ENCODE measurements at regions not wholly inside any gene's neighbourhood (a gene's known extent, or its start where the extent isn't known, plus 50 kb on each side); places are given as distances from the start of the nearest gene placed in this dataset.
"Not testable (repeated sequence)": the region's sequence is repeated elsewhere in the genome, so short reads cannot be mapped to it uniquely, and the experiment has no call there.

DNA sequence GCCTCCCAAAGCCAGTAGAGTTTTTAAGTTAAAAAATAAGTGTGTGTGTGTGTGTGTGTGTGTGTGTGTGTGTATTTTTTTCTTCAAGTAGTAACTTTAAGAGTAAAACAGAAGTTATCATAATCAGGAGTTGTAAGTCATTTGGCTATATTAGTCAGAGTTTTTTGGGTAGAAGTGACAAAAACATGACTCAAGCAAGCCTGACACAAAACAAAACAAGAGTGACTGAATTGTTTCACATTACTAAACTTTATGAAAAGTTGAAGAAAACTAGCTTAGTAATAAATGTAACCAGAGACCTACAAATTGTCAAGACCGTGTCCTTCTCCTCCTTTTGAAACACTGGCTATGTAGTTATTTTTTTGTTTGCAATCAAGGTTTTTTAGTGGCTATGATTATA lies 738.0 kb upstream of the PITX2 start:
- CTCF ChIA-PET = no interaction called here
- DNase-seq (ENCODE audit: low read depth, low spot score) = no peak
- no peak overlapping the region for H3K4me3 ChIP-seq (ENCODE audit: low read depth in 2 of 2, low read length in 2 of 2)
- in situ Hi-C loops (cut with HindIII; ENCODE audit: low pct_unique_long_range_greater_than_20kb, low sequenced_read_pairs) = no loop called here
- H3K9me3 ChIP-seq (ENCODE audit: control insufficient read depth, insufficient read depth, low read depth, low read length) = no peaks in the 10 kb centered on the region
- no peaks in the 10 kb centered on the region for H3K36me3 ChIP-seq (ENCODE audit: control insufficient read depth, insufficient read depth, low read length)
- no peak overlapping the region for H3K27ac ChIP-seq (ENCODE audit: low read length)
- POLR2A ChIA-PET = no interaction called here
- TF ChIP-seq POLR2AphosphoS5 (IDR thresholded peaks at IDR 0.05; ENCODE audit: low read depth, low read length) (no peak), SIN3A (IDR thresholded peaks at IDR 0.05; ENCODE audit: borderline replicate concordance, insufficient read depth, low read depth, low read length) (no peak)
- TF ChIP-seq, protein P1, sequence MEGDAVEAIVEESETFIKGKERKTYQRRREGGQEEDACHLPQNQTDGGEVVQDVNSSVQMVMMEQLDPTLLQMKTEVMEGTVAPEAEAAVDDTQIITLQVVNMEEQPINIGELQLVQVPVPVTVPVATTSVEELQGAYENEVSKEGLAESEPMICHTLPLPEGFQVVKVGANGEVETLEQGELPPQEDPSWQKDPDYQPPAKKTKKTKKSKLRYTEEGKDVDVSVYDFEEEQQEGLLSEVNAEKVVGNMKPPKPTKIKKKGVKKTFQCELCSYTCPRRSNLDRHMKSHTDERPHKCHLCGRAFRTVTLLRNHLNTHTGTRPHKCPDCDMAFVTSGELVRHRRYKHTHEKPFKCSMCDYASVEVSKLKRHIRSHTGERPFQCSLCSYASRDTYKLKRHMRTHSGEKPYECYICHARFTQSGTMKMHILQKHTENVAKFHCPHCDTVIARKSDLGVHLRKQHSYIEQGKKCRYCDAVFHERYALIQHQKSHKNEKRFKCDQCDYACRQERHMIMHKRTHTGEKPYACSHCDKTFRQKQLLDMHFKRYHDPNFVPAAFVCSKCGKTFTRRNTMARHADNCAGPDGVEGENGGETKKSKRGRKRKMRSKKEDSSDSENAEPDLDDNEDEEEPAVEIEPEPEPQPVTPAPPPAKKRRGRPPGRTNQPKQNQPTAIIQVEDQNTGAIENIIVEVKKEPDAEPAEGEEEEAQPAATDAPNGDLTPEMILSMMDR (IDR thresholded peaks at IDR 0.05) = no peak
- H3K4me1 ChIP-seq (ENCODE audit: control insufficient read depth, insufficient read depth, low read length) = no peaks in the 10 kb centered on the region
- intact Hi-C loops (cut with micrococcal nuclease; ENCODE audit: unreplicated experiment) = no loop called here
- no peaks in the 10 kb centered on the region for H3K27me3 ChIP-seq (ENCODE audit: control insufficient read depth, insufficient read depth, low read length)
- no TSS peak for BruUV-seq (replicated peaks)
- no peak for ATAC-seq

DNA sequence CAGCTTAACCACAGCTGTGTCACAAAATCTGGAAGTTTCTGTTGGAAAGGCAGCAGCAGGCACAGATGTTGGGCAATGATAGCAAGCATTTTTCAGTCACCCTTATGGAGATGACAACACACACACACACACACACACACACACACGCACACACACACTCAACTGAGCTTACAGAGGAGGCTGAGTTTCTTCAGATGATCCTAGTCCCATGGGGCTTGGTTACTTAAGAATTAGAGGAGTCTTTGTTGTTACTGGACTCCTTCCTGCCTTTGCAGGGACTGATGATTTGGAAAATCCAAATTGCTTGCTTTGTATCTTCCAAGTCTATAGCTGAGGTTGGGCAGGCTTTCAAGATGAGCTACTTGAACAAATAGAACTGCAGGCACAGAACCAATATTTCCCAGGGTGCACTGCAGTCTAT lies 740.1 kb upstream of the PITX2 start:
- Histone ChIP-seq H3K9me3 (ENCODE audit: control insufficient read depth, insufficient read depth, low read depth, low read length) (no peaks in the 10 kb centered on the region), H3K27ac (ENCODE audit: low read length) (no peak overlapping the region), H3K4me1 (ENCODE audit: control insufficient read depth, insufficient read depth, low read length) (no peaks in the 10 kb centered on the region), H3K27me3 (ENCODE audit: control insufficient read depth, insufficient read depth, low read length) (no peaks in the 10 kb centered on the region), H3K36me3 (ENCODE audit: control insufficient read depth, insufficient read depth, low read length) (no peaks in the 10 kb centered on the region), H3K4me3 (ENCODE audit: low read depth in 2 of 2, low read length in 2 of 2) (no peak overlapping the region)
- ChIA-PET CTCF (no interaction called here), POLR2A (no interaction called here)
- in situ Hi-C loops (cut with HindIII; ENCODE audit: low pct_unique_long_range_greater_than_20kb, low sequenced_read_pairs) = no loop called here
- TF ChIP-seq, protein P1 (IDR thresholded peaks at IDR 0.05) = no peak
- TF ChIP-seq TCF7L2 (IDR thresholded peaks at IDR 0.05; ENCODE audit: low read depth, low read length) = no peak
- TF ChIP-seq POLR2AphosphoS5 (IDR thresholded peaks at IDR 0.05; ENCODE audit: low read depth, low read length) = no peak
- TF ChIP-seq, protein P2, sequence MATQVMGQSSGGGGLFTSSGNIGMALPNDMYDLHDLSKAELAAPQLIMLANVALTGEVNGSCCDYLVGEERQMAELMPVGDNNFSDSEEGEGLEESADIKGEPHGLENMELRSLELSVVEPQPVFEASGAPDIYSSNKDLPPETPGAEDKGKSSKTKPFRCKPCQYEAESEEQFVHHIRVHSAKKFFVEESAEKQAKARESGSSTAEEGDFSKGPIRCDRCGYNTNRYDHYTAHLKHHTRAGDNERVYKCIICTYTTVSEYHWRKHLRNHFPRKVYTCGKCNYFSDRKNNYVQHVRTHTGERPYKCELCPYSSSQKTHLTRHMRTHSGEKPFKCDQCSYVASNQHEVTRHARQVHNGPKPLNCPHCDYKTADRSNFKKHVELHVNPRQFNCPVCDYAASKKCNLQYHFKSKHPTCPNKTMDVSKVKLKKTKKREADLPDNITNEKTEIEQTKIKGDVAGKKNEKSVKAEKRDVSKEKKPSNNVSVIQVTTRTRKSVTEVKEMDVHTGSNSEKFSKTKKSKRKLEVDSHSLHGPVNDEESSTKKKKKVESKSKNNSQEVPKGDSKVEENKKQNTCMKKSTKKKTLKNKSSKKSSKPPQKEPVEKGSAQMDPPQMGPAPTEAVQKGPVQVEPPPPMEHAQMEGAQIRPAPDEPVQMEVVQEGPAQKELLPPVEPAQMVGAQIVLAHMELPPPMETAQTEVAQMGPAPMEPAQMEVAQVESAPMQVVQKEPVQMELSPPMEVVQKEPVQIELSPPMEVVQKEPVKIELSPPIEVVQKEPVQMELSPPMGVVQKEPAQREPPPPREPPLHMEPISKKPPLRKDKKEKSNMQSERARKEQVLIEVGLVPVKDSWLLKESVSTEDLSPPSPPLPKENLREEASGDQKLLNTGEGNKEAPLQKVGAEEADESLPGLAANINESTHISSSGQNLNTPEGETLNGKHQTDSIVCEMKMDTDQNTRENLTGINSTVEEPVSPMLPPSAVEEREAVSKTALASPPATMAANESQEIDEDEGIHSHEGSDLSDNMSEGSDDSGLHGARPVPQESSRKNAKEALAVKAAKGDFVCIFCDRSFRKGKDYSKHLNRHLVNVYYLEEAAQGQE (IDR thresholded peaks at IDR 0.05; ENCODE audit: insufficient read depth in 1 of 2, low read depth in 2 of 2, low read length in 1 of 2) = no peak
- no peak for TF ChIP-seq SIN3A (IDR thresholded peaks at IDR 0.05; ENCODE audit: borderline replicate concordance, insufficient read depth, low read depth, low read length)
- DNase-seq (ENCODE audit: low read depth, low spot score) = no peak
- intact Hi-C loops (cut with micrococcal nuclease; ENCODE audit: unreplicated experiment) = no loop called here
- BruUV-seq (replicated peaks) = no TSS peak
- no peak for ATAC-seq

DNA sequence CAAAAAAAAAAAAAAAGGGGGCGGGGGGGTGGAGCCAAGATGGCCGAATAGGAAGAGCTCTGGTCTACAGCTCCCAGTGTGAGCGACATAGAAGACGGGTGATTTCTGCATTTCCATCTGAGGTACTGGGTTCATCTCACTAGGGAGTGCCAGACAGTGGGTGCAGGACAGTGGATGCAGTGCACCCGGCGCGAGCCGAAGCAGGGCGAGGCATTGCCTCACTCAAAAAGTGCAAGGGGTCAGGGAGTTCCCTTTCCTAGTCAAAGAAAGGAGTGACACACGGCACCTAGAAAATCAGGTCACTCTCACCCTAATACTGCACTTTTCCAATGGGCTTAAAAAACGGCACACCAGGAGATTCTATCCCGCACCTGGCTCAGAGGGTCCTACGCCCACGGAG lies 755.0 kb upstream of the PITX2 start:
- H3K27ac ChIP-seq (ENCODE audit: low read length); intact Hi-C loops (cut with micrococcal nuclease; ENCODE audit: unreplicated experiment); DNase-seq (ENCODE audit: low read depth, low spot score); POLR2A ChIA-PET; H3K9me3 ChIP-seq (ENCODE audit: control insufficient read depth, insufficient read depth, low read depth, low read length); H3K36me3 ChIP-seq (ENCODE audit: control insufficient read depth, insufficient read depth, low read length); BruUV-seq (replicated peaks); in situ Hi-C loops (cut with HindIII; ENCODE audit: low pct_unique_long_range_greater_than_20kb, low sequenced_read_pairs); ATAC-seq; H3K4me3 ChIP-seq (ENCODE audit: low read depth in 2 of 2, low read length in 2 of 2); H3K4me1 ChIP-seq (ENCODE audit: control insufficient read depth, insufficient read depth, low read length); H3K27me3 ChIP-seq (ENCODE audit: control insufficient read depth, insufficient read depth, low read length); CTCF ChIA-PET: not testable (repeated sequence)
